Endothelial cell of umbilical vein (primary cell): ENCODE measurements at regions not wholly inside any gene's neighbourhood (a gene's known extent, or its start where the extent isn't known, plus 50 kb on each side); places are given as distances from the start of the nearest gene placed in this dataset.

ENCODE experiments used
- BruUV-seq: library from RNA; stranded (reverse); fragments of 400-500 nt; replicated peaks from 2 replicates; lab custom pipeline; 2021; lab: Mats Ljungman, UMichigan
- CTCF ChIA-PET: fragments of 300-600, 350-600 bp; sonication (Branson Sonifier 250); formaldehyde crosslinking; loops from one replicate; lab custom pipeline; 2021; ENCODE audit warnings: antibody characterized with exemption, inconsistent platforms; lab: Charles Lee
- POLR2A ChIA-PET: fragments of 300-600, 350-600 bp; sonication (Branson Sonifier 250); formaldehyde crosslinking; loops from one replicate; lab custom pipeline; 2021; ENCODE audit warnings: antibody characterized with exemption, inconsistent platforms; lab: Charles Lee
- DNase-seq: peaks from one replicate; pipeline ENCODE4 v3.0.0-alpha.2; 2011; ENCODE audit warnings: low read depth, low spot score
- FAIRE-seq: peaks from 2 replicates; lab custom pipeline; 2011; peaks lifted over from hg19 to GRCh38; lab: Jason Lieb, UNC
- H2AFZ ChIP-seq: 2 replicates; pipeline ENCODE4 v1.6.0; 2012; ENCODE audit warnings: low read depth, low read length, control low read depth, inconsistent platforms
- H3K27ac ChIP-seq: 2 replicates; pipeline ENCODE4 v1.5.1; 2011; ENCODE audit warnings: low read depth, mild to moderate bottlenecking, control low read depth, low read length, moderate library complexity; ENCODE audit not compliant: insufficient read depth
- H3K27me3 ChIP-seq, 2 experiments: 2 replicates each; pipeline versions ENCODE4 v1.6.0 to v1.6.1; 2011; ENCODE audit warnings: low read length in 2 of 2, mixed read lengths in 1 of 2; ENCODE audit not compliant: control insufficient read depth in 2 of 2, insufficient read depth in 2 of 2
- H3K36me3 ChIP-seq, 2 experiments: 2 replicates in 1 of 2; 3 replicates in 1 of 2; pipeline ENCODE4 v1.5.1; 2011; ENCODE audit warnings: low read length in 2 of 2, mild to moderate bottlenecking in 1 of 2, moderate library complexity in 1 of 2; ENCODE audit not compliant: control insufficient read depth in 2 of 2, insufficient read depth in 2 of 2; ENCODE audit errors: extremely low read depth in 1 of 2
- H3K4me1 ChIP-seq: 3 replicates; pipeline ENCODE4 v1.5.1; 2011; ENCODE audit warnings: mild to moderate bottlenecking, low read length; ENCODE audit not compliant: control insufficient read depth, insufficient read depth; ENCODE audit errors: extremely low read depth
- H3K4me2 ChIP-seq: 2 replicates; pipeline ENCODE4 v1.6.1; 2011; ENCODE audit warnings: low read length, control low read depth, mixed read lengths; ENCODE audit not compliant: insufficient read depth
- H3K4me3 ChIP-seq, 3 experiments: fragments of 200-600 bp in 1 of 3; sonication (generic), shearing (Covaris generic) in 1 of 3; replicated peaks in 1 of 3; 2 replicates each; pipeline ENCODE4 v1.5.1; 2011 to 2016; ENCODE audit warnings: control low read depth in 3 of 3, low read length in 3 of 3, mild to moderate bottlenecking in 2 of 3, inconsistent platforms in 1 of 3, low read depth in 1 of 3, moderate library complexity in 1 of 3; ENCODE audit not compliant: insufficient read depth in 1 of 3
- H3K79me2 ChIP-seq: 2 replicates; pipeline ENCODE4 v1.6.0; 2012; ENCODE audit warnings: low read length, inconsistent platforms; ENCODE audit not compliant: control insufficient read depth, insufficient read depth
- H3K9ac ChIP-seq: replicated peaks from 2 replicates; pipeline ENCODE3; 2011; ENCODE audit warnings: low read length, control low read depth; ENCODE audit not compliant: insufficient read depth; ENCODE audit errors: extremely low read depth
- H3K9me1 ChIP-seq: replicated peaks from 3 replicates; pipeline ENCODE4 v1.6.0; 2011; ENCODE audit warnings: mild to moderate bottlenecking, low read length; ENCODE audit not compliant: control insufficient read depth, insufficient read depth; ENCODE audit errors: extremely low read depth
- H3K9me3 ChIP-seq: replicated peaks from 2 replicates; pipeline ENCODE4 v1.5.1; 2012; ENCODE audit warnings: low read length, inconsistent platforms; ENCODE audit not compliant: control insufficient read depth, insufficient read depth
- H4K20me1 ChIP-seq: replicated peaks from 2 replicates; pipeline ENCODE3; 2011; ENCODE audit warnings: mild to moderate bottlenecking, low read length; ENCODE audit not compliant: control insufficient read depth, insufficient read depth; ENCODE audit errors: extremely low read depth
- EZH2 ChIP-seq: IDR thresholded peaks from 2 replicates; pipeline ENCODE4 v1.6.1; 2012; ENCODE audit warnings: borderline replicate concordance, low read depth, mild to moderate bottlenecking, moderate library complexity, low read length, inconsistent platforms; ENCODE audit not compliant: severe bottlenecking
- FOS ChIP-seq: IDR thresholded peaks from 2 replicates; pipeline ENCODE4 v1.6.1; 2011; ENCODE audit warnings: mild to moderate bottlenecking, low read length, moderate library complexity, borderline replicate concordance; ENCODE audit not compliant: insufficient read depth
- JUN ChIP-seq: IDR thresholded peaks from 2 replicates; pipeline ENCODE4 v1.6.1; 2011; ENCODE audit warnings: borderline replicate concordance, low read depth; ENCODE audit not compliant: insufficient read length, insufficient read depth
- MYC ChIP-seq: IDR thresholded peaks from one replicate; pipeline ENCODE4 v1.6.1; 2011; ENCODE audit warnings: mild to moderate bottlenecking, low read depth, low read length
- POLR2A ChIP-seq: IDR thresholded peaks from 2 replicates; pipeline ENCODE4 v1.6.1; 2012; ENCODE audit warnings: low read depth, mild to moderate bottlenecking, control low read depth, low read length
- dilution Hi-C: fragments of 300-500 bp; cut with MboI; formaldehyde crosslinking; loops from one replicate; pipeline ENCODE4 v1.15.0; 2019; ENCODE audit warnings: low sequenced_read_pairs; ENCODE audit not compliant: extremely low pct_ligation_motif_present
- intact Hi-C: fragments of 100-400 bp; cut with micrococcal nuclease; formaldehyde crosslinking; loops from one replicate; pipeline ENCODE4 v1.10.0; 2022
- TF ChIP-seq, protein P1 (sequence below): IDR thresholded peaks from 2 replicates; pipeline ENCODE4 v1.6.1; 2011; ENCODE audit not compliant: insufficient read depth, insufficient read length
- TF ChIP-seq, protein P2 (sequence below), 2 donors: IDR thresholded peaks; 1 replicate in 1 of 2; 2 replicates in 1 of 2; pipeline ENCODE4 v1.5.1; 2011; ENCODE audit warnings: low read length in 2 of 2, mild to moderate bottlenecking in 2 of 2, moderate library complexity in 2 of 2, control low read depth in 1 of 2, inconsistent platforms in 1 of 2, low read depth in 1 of 2; ENCODE audit not compliant: insufficient read depth in 1 of 2; ENCODE audit errors: extremely low read depth in 1 of 2

DNA sequence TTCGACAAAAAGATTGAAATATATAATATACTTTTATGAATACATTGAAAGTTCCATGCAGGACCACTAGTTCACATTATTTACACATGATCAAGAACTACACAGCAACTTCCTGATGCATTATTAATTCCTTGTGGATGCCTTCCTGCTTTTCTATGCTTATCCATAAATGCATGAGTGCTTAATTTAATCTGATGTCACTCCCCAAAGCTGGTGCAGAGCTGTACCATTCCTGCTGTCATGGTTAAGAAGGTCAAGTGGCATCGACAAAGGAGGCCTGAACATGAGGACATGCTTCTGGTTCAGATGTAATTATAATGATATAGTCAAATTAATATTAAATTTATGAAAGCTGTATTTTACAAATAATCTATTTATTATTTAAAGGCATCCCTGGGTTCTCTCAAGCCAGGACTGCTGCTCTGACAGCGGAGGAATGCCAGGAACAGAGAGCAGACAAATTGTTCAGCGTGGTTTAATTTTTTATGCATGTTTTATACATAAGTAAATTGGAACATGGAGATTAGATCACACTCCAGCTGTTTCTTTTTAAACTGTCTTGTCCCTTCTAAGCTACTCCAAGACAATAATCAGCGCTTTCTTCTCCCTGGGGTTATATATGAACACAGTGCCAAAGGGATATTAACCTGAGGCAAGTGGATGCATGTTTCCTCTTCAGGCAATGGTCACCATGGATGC, 307.3 kb upstream of the CNTNAP5 start:
- H3K9me1 ChIP-seq, result no peaks in the 10 kb centered on the region
- no peaks in the 10 kb centered on the region for H3K79me2 ChIP-seq
- no peak for TF ChIP-seq JUN
- TF ChIP-seq, protein P1, sequence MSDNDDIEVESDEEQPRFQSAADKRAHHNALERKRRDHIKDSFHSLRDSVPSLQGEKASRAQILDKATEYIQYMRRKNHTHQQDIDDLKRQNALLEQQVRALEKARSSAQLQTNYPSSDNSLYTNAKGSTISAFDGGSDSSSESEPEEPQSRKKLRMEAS, result no peak
- TF ChIP-seq, protein P2, sequence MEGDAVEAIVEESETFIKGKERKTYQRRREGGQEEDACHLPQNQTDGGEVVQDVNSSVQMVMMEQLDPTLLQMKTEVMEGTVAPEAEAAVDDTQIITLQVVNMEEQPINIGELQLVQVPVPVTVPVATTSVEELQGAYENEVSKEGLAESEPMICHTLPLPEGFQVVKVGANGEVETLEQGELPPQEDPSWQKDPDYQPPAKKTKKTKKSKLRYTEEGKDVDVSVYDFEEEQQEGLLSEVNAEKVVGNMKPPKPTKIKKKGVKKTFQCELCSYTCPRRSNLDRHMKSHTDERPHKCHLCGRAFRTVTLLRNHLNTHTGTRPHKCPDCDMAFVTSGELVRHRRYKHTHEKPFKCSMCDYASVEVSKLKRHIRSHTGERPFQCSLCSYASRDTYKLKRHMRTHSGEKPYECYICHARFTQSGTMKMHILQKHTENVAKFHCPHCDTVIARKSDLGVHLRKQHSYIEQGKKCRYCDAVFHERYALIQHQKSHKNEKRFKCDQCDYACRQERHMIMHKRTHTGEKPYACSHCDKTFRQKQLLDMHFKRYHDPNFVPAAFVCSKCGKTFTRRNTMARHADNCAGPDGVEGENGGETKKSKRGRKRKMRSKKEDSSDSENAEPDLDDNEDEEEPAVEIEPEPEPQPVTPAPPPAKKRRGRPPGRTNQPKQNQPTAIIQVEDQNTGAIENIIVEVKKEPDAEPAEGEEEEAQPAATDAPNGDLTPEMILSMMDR (IDR thresholded peaks at IDR 0.05; ENCODE audit: extremely low read depth in 1 of 2, insufficient read depth in 1 of 2, low read depth in 1 of 2, low read length in 2 of 2), result no peak
- TF ChIP-seq MYC, result no peak
- no peak for TF ChIP-seq FOS
- no peak for TF ChIP-seq POLR2A
- no peak for TF ChIP-seq EZH2
- CTCF ChIA-PET, result no interaction called here
- H3K27me3 ChIP-seq, result no peaks in the 10 kb centered on the region
- no peaks in the 10 kb centered on the region for H3K36me3 ChIP-seq
- FAIRE-seq (no peak), DNase-seq (no peak)
- H3K4me2 ChIP-seq, result no peak overlapping the region
- intact Hi-C loops, result no loop called here
- dilution Hi-C loops, result no loop called here
- no peak overlapping the region for H3K27ac ChIP-seq
- H3K4me1 ChIP-seq, result no peaks in the 10 kb centered on the region
- POLR2A ChIA-PET, result no interaction called here
- peaks cover 3% of the 10 kb centered on the region for H3K9me3 ChIP-seq
- H2AFZ ChIP-seq, result no peak overlapping the region
- no peak overlapping the region for H3K9ac ChIP-seq
- H4K20me1 ChIP-seq, result no peaks in the 10 kb centered on the region
- no peak overlapping the region for H3K4me3 ChIP-seq
- BruUV-seq, result no TSS peak
